ENCODE measurements at regions not wholly inside any gene's neighbourhood (a gene's known extent, or its start where the extent isn't known, plus 50 kb on each side); places are given as distances from the start of the nearest gene placed in this dataset.

DNA sequence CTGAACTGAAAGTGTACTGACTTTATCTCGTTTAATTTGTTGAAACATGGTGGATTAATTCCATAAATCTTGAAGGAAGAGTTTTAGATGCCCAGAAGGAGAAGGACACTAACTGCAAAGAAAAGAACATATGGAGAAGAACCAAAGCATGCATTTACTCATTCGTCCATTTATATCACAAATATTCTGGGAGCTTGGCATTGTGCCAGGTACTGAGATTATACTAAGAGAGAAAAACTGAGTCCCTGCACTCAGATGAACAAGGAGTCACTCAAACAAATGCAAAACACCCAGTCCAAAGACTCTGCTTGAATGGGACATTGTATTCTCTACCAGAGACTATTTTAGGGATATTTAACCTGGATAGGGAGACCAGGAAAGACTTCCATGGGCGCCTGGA is 588.0 kb upstream of the MGMT start:
- DNase-seq (ENCODE audit: extremely low read depth in 1 of 2, low read depth in 1 of 2): no peak

DNA sequence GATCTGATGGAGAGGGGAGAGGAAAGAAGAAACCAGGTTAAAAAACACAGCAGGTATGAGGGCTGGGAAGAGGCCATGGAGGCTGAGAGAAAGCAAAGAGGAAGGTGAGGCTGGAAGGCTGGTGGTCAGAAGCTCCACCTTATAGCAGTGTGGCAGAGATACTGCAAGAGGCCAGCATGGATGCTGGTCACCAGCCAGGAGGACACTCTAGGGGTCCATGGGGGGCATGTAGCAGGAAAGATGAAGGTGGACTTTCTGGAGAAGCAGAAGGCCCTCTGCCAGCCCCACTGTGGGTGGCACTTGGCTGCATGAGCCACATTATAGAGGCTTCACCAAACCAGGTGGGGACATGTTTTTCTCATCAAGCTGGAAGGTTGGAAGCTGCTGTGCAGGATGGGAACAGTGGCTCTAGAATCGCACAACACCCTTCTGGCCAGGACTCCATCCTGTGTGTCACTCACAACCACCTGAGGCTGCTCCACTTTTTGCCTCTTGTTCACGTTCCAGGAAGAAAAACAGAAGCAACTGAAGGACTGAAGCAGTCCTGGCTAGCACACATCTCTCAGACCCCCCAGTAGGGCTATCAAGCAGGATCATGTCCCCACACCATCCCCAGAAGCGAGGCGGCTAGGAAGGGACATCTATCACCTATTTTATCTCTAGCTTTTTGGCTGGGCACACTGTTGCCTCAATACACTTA is 587.5 kb upstream of the MGMT start:
- DNase-seq (ENCODE audit: extremely low read depth in 1 of 2, low read depth in 1 of 2): no peak

DNA sequence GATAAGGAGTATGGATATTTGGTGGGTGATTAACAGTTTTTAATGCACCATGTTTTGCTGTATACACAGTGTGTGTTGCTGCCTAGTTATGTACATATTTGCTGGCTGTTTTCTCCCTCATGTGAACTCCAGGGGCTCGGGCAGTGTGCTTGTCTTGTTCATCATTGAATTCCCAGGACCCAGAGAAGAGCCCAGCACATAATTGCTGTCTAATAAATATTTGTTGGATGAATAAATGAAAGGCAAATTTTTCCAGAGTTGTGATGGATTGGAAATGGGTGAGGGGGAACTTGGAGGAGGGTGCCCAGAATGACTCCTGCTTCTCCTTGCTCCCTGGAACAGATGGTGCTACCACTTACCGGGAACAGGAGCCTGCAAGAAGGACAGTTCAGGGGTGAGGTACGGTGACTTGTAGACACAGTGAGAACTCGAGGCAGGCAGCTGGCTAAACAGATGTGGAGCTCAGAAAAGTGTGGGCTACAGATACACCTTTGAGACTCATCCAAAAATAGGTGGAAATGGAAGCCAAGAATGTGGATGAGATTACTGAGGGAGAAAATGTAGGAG is 586.8 kb upstream of the MGMT start:
- DNase-seq (ENCODE audit: extremely low read depth in 1 of 2, low read depth in 1 of 2): no peak

DNA sequence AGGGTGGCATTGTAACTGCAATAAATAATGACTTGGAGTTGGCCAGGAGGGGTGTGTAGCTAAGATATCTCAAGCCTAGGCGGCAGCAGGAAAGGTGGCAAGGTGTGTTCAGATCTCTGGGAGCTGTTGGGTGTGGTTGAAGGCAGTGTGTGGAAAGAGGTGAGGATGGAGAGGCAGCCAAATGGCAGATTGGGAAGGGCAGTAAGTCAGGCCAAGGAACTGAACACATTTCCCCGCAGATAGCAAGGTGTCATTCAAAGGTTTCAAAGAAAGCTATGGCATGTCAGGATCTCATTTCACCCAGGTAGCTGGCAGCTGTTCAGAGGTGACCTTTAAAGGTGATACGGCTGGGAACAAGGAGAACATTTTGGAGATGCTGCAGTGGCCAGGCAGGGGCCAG is 586.0 kb upstream of the MGMT start:
- no peak for DNase-seq (ENCODE audit: extremely low read depth in 1 of 2, low read depth in 1 of 2)

DNA sequence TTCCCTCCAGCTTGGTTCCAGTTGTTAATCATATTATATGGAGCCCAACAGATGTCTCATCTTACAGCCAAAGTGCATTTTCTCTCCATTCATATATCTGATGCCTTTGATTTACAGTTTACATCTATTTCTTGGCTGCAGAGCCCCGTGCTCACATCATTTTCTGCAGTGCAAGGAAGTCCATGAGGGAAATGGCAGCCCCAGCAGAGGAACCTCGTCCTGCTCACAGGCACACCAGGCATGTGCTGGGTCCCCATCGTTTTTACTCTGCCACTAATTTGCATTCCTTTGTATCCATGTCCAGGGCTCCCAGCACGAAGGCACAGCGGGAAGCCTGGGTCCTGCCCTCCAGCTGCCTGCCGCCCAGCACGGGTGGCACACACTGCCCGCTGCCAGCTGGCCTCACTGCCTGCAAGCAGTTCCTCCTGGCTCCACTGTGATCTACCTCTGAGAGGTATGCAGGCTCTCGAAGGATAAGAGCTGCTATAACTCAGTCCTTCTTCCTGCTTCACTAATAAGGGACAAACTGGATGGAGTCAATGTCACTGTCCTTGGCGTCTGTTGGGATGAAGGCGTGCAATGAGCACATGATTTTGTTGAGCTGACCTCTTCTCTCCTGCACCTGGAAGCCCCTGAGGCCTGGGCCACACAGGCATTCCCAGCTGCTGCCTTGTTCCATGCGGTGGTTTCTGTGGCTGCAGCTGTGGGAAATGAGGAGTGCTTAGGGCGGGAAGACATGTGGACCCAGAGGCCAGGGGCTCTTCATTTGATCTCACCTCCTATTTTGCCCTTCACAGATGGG is 583.6 kb upstream of the MGMT start:
- no peak for DNase-seq (ENCODE audit: extremely low read depth in 1 of 2, low read depth in 1 of 2)

DNA sequence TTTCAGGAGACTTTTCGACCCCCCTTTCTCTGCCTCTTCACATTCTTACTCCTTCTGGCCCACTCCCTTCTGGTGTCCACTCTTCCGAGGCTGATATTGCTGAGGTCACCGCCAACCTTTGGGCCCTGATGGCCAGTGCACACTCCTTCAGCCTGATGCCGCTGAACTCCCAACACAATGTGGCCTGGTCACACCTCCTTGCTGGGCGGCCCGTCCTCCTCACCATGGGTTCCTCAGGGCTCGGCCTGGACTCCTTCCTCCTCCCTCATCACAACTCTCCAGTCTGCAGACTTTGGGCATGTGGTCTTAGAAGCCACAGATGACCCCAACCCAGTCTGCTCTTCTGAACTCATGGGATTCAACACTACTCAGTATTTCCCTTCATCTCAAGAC is 583.0 kb upstream of the MGMT start:
- no peak for DNase-seq (ENCODE audit: extremely low read depth in 1 of 2, low read depth in 1 of 2)

DNA sequence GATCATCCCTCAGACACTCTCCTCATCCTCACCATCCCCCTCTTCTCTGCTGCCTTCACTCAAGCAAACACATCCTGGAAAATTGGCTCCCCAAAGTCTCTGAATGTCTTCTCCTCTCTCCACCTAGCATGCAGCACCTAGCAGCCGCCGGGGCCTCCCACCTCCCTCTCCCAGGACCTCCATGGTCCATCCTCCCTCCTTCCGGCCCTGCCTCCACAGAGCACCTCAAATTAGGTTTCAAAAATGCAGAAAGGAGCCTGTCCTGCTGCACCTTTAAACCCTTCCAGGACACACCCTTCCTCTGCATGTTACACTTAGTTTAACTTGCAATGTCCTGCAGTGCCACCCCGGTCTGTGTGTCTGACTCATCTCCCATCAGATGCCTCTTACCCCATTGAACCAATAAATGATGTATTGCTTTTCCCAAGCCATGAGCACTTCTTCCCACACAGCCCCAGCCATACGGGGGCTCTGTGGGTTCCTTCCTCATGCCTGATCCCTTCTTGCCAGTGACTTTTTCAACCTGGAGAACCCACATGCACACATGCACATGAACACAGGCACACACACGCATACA is 582.5 kb upstream of the MGMT start:
- no peak for DNase-seq (ENCODE audit: extremely low read depth in 1 of 2, low read depth in 1 of 2)

DNA sequence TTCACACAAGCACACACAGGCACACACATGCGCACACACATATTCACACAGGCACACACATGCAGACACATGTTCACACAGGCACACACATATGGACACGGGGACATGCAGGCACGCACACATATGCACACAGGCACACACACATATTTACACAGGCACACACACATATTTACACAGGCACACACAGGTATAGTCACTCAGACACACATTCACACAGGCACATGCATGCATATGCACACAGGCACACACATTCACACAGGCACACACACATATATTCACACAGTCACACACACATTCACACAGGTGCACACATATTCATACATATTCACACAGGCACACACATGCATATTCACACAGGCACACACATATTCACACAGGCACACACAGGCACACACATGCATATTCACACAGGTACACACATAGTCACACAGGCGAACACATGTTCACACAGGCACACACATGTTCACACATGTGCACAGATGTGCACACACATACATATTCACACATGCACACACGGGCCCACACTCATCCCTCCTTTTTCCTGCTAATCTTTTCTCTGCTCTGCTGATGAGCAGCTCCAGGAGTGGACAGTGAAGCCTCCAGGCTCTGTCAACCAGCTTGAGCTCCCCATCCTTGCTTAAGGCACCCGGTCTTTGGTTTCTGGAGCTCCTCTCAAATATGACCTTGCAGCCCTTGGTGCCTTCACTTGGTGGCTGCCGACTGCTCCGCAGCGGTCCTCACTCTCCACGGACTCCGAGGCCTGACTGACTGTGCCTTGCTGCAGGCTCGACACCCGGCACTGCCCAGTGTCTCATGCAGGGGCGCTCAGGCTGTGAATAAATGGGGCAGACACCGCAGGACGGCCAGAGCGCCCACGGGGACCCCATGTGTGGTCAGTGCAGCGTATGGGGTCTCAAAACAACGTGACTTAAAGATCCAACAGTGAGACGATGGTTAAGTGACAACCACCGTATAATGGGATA is 581.2 kb upstream of the MGMT start:
- no peak for DNase-seq (ENCODE audit: extremely low read depth in 1 of 2, low read depth in 1 of 2)

DNA sequence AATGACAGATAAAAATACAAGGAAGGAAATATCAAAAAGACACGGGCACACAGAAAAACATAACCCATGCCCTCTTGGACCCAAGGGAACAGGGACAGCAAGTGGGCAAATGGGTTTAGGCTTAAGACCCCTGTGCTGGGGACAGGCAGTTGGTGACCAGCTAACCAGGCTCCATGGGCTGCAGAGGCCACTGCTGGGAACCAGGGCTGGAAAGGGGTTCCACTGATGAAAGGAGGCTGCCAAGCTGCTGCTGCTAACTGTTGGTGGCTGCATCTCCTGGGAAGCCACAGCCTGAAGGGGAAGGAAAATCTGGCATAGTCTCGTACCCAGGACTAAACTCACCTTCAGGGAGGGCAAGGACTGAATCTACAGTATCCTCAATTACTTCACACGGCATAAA is 579.2 kb upstream of the MGMT start:
- DNase-seq (ENCODE audit: extremely low read depth in 1 of 2, low read depth in 1 of 2): no peak

DNA sequence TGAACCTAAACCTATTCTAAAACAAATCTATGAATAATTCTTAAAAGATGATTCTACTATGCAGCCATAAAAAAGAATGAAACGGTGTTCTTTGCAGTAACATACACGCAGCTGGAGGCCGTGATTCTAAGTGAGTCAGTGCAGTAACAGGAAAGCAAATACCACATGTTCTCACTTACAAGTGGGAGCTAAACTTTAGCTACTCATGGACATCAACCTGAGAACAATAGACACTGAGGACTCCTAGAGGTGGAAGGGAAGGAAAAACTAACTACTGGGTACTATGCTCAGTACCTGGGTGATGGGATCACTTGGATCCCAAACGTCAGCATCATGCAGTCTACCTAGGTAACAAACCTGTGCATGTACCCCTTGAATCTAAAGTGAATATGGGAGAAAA is 575.0 kb upstream of the MGMT start:
- no peak for DNase-seq (ENCODE audit: extremely low read depth in 1 of 2, low read depth in 1 of 2)

DNA sequence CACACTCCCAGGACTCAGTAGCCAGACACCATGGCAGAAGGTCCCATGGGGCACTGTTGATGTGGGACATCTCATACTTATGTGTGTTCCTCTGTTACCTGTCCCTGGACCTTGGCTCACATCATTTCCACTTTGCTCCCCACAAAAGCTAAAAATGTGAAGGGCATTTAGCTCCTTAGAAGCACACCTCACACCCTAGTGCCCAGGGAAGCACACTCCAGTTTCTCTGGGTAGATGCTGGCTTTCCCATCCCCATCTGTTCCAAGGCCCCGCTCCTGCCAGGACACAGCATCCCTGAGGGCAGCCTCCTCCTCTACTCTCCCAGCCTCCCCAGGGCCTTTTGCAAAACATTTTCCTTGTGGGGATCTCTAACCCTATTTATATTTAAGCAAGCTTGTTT is 572.4 kb upstream of the MGMT start:
- no peak for DNase-seq (ENCODE audit: extremely low read depth in 1 of 2, low read depth in 1 of 2)

DNA sequence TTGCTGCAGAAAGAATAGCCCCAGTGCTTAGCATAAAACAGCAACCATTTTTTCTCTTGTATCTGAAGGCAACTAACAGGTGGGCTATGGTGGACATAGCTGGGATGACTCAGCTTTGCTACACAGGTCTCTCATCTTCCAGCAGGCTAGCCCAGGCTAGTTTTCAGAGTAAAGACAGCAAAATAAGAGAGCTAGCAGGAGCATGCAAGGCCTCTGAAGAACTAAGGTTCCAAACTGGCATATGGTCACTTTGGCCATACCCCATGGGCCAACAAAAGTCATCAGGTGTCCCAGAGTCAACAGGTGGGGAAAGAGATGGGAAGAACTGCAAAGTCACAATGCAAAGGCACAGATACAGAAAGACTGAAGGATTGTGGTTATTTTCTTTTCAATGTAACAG is 571.6 kb upstream of the MGMT start:
- no peak for DNase-seq (ENCODE audit: extremely low read depth in 1 of 2, low read depth in 1 of 2)

DNA sequence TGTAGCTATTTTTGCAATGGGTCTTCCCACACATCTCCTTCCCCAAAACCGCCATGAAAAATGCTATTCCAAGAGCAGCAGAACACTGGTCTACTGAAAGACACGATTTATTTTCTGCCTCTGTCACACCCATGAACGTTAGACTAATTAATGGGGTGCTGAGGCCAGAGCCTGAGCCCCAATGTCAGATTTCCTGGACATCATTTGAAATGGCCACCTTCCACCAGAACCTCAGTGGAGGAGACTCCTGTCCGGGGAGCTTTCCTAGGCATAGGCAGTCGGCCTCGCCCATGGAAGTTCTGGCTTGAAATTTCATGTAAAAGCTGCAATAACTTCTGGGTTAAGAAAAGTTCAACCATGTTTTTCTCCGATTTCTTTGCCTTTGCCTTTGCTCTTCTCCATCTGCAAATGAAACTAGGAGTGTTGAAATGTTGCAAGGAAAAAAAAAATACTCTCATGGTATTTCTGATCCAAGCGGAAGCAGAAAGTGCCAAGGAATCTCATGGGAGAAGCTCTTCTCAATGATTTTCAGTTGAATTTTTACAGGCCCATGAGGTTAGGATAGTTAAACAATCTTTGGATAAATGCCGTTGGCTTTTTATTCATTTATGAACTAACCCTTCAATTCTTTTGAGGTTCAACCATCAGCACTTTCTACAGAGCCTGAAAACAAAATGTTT is 570.8 kb upstream of the MGMT start:
- DNase-seq (ENCODE audit: extremely low read depth in 1 of 2, low read depth in 1 of 2): no peak

DNA sequence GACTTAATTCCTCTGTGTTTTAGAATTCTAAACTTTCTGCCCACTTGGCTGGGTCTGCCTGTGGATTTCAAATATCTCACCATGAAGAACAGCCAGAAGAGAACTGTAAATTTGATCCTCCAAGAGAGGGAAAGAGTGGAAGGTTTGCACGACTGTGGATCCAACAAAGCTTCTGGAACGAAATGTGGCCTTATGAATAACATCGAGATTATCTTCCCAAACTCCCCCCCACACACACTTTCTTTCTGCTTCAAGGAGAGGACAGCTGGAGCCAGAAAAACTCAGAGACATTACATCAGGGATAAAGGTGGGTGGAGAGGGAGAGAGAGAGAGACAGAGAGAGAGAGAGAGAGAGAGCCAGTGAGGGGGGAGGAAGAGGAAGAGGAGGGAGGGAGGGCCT is 570.1 kb upstream of the MGMT start:
- DNase-seq (ENCODE audit: extremely low read depth in 1 of 2, low read depth in 1 of 2): no peak

DNA sequence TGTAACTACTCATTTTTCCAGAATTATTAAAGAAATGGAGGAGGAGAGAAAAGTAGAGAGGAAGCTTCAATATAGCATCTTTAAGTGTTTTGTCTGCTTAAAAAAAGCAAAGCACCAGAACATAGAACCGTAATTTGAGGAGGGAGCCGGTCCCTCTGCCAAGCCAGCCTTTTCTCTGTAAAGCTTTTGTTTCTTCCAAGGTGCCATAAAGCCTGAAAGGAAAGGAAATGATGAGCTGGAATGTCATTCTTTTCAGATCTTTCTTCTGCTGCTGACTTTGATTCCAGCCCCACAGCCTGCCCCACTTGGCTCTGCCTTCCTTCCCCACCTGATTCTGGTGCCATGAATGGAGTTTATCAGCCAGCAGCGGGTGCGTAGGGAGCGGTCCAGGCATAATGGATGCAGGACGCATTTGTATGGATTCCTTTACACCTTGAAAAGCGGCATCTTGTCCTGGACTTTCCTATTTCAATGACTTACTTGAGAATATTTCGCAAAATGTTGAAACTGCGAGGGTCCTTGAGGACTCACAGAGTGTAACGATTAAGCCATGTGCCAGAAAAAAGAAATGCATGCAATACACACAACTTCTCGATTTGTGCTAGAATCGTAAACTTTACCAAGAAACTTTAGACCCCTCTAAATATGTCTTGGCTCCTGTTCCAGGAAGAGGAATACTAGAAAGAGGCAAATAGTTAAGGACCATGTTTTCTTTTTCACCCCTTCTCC is 569.5 kb upstream of the MGMT start:
- DNase-seq (ENCODE audit: extremely low read depth in 1 of 2, low read depth in 1 of 2): no peak

DNA sequence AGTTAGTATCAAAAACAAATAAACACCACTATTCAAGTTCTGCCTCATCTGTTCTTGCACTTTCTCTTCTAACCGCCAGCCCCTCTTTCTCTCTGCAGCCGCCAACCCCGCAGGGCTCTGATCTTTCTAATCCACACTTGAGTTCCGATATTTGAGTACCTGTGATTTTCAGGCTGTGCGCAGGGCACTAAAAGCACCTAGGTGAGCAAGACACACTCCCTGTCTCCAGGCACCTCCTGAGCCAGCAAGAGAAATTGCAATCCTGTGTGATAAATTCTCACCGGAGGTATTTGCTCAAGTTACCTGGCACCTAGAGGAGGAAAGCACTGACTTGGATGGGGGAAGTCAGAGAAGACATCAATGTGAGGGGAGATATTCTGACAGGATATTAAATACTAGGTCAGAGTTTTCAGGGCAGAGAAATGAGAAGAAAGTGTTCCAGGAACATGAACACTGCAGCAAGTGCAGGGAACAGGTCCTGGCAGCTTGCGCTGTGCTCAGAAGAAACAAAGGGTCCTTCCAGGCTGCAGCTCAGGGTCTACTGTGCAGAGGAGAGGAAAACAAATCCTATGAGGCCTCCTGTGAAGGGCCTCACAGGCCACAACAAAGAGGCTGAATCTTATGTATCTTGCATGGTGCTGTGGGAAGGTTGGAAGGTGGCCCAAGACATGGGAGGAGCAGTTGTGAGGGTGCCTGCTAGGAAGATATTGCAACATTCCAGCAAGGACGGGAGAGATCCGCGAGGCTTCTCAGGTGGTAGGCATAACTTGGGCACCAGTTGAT is 568.7 kb upstream of the MGMT start:
- no peak for DNase-seq (ENCODE audit: extremely low read depth in 1 of 2, low read depth in 1 of 2)

DNA sequence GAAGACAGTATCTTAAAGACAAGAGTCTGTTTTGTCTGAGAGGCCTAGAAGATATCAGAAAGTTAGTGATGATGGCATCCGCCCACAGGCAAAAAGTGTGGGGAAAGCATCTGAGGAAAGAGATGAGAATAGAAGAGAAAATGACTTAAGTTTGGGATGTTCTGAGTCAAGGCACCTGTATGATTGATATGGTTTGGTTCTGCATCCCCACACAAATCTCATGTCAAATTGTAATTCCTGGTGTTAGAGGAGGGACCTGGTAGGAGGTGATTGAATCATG is 568.2 kb upstream of the MGMT start:
- DNase-seq (ENCODE audit: extremely low read depth in 1 of 2, low read depth in 1 of 2): no peak

DNA sequence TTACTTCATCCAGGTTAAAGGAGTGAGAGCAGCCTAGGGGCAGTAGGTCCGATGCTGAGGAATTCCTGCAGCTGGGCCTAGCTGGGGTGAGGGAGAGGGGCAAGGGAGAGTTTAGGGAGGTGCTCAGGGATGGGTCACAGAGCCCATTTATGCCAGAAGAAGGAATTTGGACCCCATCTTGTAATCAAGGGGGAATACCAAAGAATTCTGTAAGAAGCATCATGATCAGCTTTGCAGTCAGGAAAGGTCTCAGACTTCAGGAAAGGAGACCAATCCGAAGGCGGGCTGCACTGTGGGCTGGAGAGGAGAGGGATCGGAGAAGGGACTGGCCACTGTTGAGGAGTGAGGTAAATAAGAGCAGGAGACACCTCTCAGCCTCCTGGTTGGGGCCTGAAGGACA is 566.6 kb upstream of the MGMT start:
- no peak for DNase-seq (ENCODE audit: extremely low read depth in 1 of 2, low read depth in 1 of 2)

DNA sequence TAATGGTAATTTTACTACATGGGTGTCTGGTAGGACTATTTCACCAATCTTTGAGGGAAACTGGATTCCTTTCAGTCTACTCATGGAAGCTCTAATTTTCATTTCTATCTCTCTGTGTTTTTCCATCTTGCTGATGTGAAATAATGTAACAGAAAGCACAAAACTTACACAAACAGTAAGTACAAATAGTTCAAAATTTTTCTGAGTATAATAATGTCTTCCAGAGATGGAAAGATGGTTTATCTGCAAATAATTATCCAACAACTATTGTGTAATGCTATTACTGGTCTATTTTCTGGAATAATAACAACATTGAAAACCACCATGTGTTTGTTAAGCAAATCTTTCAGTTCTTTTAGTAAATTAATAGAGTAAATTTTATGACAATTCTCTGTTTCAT is 565.8 kb upstream of the MGMT start:
- DNase-seq (ENCODE audit: extremely low read depth in 1 of 2, low read depth in 1 of 2): no peak

All from activated CD8-positive, alpha-beta memory T cell treated with anti-CD3 and anti-CD28 coated beads for 1 hour (primary cell).